Body of pancreas (tissue), 4 donors: ENCODE measurements at regions not wholly inside any gene's neighbourhood (a gene's known extent, or its start where the extent isn't known, plus 50 kb on each side); places are given as distances from the start of the nearest gene placed in this dataset.

Source experiments
- ATAC-seq: fragments of 150-250 bp; one replicate; pipeline ENCODE4 v1.9.1; 2016
- DNase-seq, 4 donors: peaks; one replicate each; pipeline ENCODE4 v3.0.0-alpha.2; 2019
- H3K27ac ChIP-seq, 4 donors: fragments of 200-600 bp; sonication (generic); 1 replicate in 3 of 4; 2 replicates in 1 of 4; pipeline versions ENCODE4 v1.5.1 to v1.6.1; 2016 to 2019; ENCODE audit warnings: mild to moderate bottlenecking in 1 of 4, mixed read lengths in 1 of 4, moderate library complexity in 1 of 4
- H3K27me3 ChIP-seq, 2 donors: fragments of 200-600 bp; sonication (generic); one replicate each; pipeline ENCODE4 v1.6.0; 2016; ENCODE audit warnings: mild to moderate bottlenecking in 1 of 2
- H3K36me3 ChIP-seq, 2 donors: fragments of 200-600 bp; sonication (generic); replicated peaks in 1 of 2; 2 replicates each; pipeline ENCODE4 v1.5.1; 2016; ENCODE audit warnings: low read depth in 2 of 2; ENCODE audit not compliant: insufficient read depth in 1 of 2
- H3K4me1 ChIP-seq: fragments of 200-600 bp; sonication (generic); one replicate; pipeline ENCODE4 v1.6.0; 2016
- H3K4me3 ChIP-seq, 2 donors: fragments of 200-600 bp; sonication (generic); 1 replicate in 1 of 2; 2 replicates in 1 of 2; pipeline ENCODE4 v1.5.1; 2016 to 2019
- H3K9me3 ChIP-seq, 3 donors: fragments of 200-600 bp; sonication (generic); 1 replicate in 2 of 3; 2 replicates in 1 of 3; pipeline ENCODE4 v1.5.1; 2016
- POLR2A ChIP-seq, 3 donors: fragments of 450-650 bp; IDR thresholded peaks; one replicate each; pipeline ENCODE4 v1.6.1; 2016; ENCODE audit warnings: antibody characterized with exemption in 3 of 3, mild to moderate bottlenecking in 2 of 3
- WGBS, 2 donors: methylation state at CpG; one replicate each; pipeline ENCODE4 v1.1.5; 2017; 5-methylcytosine and 5-hydroxymethylcytosine counted together
- intact Hi-C: fragments of 100-400 bp; cut with DNase I; formaldehyde crosslinking; loops from one replicate; pipeline ENCODE4 v1.15.1; 2023
- TF ChIP-seq, protein P1 (sequence below), 7 experiments: fragments of 450-650 bp in 4 of 7; fragments of 200-600 bp in 3 of 7; sonication (generic) in 3 of 7; IDR thresholded peaks; one replicate each; pipeline ENCODE4 v1.5.1; 2016 to 2019; ENCODE audit warnings: antibody characterized with exemption in 7 of 7

DNA sequence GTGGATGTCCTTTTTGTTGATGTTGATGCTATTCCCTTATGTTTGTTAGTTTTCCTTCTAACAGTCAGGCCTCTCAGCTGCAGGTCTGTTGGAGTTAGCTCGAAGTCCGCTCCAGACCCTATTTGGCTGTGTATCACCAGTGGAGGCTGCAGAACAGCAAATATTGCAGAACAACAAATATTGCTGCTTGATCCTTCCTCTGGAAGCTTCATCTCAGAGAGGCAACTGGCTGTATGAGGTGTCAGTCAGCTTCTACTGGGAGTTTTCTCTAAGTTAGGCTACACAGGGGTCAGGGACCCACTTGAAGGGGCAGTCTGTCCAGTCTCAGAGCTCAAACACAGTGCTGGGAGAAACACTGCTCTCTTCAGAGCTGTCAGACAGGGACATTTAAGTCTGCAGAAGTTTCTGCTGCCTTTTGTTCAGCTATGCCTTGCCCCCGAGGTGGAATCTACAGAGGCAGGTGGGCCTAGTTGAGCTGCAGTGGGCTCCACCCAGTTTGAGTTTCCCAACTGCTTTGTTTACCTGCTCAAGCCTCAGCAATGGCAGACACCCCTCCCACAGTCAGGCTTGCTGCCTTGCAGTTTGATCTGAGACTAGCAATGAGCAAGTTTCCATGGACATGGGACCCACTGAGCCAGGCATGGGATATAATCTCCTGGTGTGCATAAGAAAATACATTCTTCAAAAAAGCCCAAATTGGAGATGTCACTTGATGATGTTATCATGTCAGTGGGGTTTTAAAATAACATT is 99.5 kb downstream of the KDM5D start:
- no peaks in the 10 kb centered on the region for H3K27me3 ChIP-seq
- DNase-seq (no peak), ATAC-seq (no peak)
- no peaks in the 10 kb centered on the region for H3K36me3 ChIP-seq
- no peak for TF ChIP-seq POLR2A (IDR thresholded peaks at IDR 0.05)
- TF ChIP-seq, protein P1, sequence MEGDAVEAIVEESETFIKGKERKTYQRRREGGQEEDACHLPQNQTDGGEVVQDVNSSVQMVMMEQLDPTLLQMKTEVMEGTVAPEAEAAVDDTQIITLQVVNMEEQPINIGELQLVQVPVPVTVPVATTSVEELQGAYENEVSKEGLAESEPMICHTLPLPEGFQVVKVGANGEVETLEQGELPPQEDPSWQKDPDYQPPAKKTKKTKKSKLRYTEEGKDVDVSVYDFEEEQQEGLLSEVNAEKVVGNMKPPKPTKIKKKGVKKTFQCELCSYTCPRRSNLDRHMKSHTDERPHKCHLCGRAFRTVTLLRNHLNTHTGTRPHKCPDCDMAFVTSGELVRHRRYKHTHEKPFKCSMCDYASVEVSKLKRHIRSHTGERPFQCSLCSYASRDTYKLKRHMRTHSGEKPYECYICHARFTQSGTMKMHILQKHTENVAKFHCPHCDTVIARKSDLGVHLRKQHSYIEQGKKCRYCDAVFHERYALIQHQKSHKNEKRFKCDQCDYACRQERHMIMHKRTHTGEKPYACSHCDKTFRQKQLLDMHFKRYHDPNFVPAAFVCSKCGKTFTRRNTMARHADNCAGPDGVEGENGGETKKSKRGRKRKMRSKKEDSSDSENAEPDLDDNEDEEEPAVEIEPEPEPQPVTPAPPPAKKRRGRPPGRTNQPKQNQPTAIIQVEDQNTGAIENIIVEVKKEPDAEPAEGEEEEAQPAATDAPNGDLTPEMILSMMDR (IDR thresholded peaks at IDR 0.05): no peak
- WGBS, 2 donors: 61 to 79% methylated on average over 2 to 3 of the region's 3 CpGs
- no peaks in the 10 kb centered on the region for H3K9me3 ChIP-seq
- no peaks in the 10 kb centered on the region for H3K4me1 ChIP-seq
- intact Hi-C loops: no loop called here
- no peak overlapping the region for H3K4me3 ChIP-seq
- no peak overlapping the region for H3K27ac ChIP-seq

GRCh38 chrY:19637651-19638347 is 106.7 kb downstream of the KDM5D start:
- Histone ChIP-seq H3K4me3 (no peak overlapping the region), H3K27me3 (no peaks in the 10 kb centered on the region), H3K36me3 (no peaks in the 10 kb centered on the region), H3K27ac (no peak overlapping the region), H3K4me1 (no peaks in the 10 kb centered on the region), H3K9me3 (no peaks in the 10 kb centered on the region)
- DNase-seq (no peak), ATAC-seq (no peak)
- 69 to 73% methylated on average over 2 to 4 of the region's 4 CpGs for WGBS, 2 donors
- TF ChIP-seq POLR2A (IDR thresholded peaks at IDR 0.05): no peak
- TF ChIP-seq, protein P1 (IDR thresholded peaks at IDR 0.05): no peak
- intact Hi-C loops: no loop called here

DNA sequence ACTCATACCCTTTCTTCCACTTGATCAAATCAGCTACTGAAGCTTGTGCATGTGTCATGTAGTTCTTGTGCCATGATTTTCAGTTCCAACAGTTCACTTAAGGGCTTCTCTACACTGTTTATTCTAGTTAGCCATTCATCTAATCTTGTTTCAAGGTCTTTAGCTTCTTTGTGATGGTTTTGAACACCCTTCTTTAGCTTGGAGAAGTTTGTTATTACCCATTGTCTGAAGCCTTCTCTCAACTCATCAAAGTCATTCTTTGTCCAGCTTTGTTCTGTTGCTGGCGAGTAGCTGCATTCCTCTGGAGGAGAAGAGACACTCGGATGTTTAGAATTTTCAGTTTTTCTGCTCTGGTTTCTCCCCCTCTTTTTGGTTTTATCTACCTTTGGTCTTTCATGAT is 115.6 kb downstream of the KDM5D start:
- H3K36me3 ChIP-seq: no peaks in the 10 kb centered on the region
- no peaks in the 10 kb centered on the region for H3K9me3 ChIP-seq
- WGBS, 2 donors: 70 to 81% methylated on average over 2 of the region's 2 CpGs
- H3K27me3 ChIP-seq: no peaks in the 10 kb centered on the region
- H3K4me1 ChIP-seq: no peaks in the 10 kb centered on the region
- no peak overlapping the region for H3K4me3 ChIP-seq
- H3K27ac ChIP-seq: no peak overlapping the region
- TF ChIP-seq, protein P1 (IDR thresholded peaks at IDR 0.05): no peak
- TF ChIP-seq POLR2A (IDR thresholded peaks at IDR 0.05): no peak
- no peak for DNase-seq
- intact Hi-C loops: no loop called here
- ATAC-seq: no peak

DNA sequence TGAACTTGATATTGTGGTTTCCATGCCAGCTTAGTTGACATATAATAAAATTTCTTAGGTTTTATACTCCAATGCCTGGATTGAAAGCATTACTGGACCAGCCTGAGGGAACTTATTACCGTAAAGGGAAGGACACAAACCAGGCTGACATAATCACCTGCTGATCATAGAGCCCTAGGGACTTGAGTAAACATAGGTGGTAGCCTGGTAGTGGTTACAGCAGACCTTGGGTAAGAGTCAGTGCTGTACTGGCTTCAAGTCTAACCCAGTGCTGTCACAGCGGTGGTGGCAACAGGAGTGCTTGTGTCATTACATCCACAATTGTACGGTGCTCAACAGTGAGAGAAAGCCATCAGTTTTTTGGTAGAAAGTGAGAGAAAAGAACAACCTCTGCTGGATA is 122.1 kb downstream of the KDM5D start:
- Histone ChIP-seq H3K4me1 (no peaks in the 10 kb centered on the region), H3K27me3 (no peaks in the 10 kb centered on the region), H3K4me3 (no peak overlapping the region), H3K36me3 (no peaks in the 10 kb centered on the region), H3K9me3 (no peaks in the 10 kb centered on the region), H3K27ac (no peak overlapping the region)
- intact Hi-C loops: no loop called here
- no peak for TF ChIP-seq POLR2A (IDR thresholded peaks at IDR 0.05)
- TF ChIP-seq, protein P1 (IDR thresholded peaks at IDR 0.05): no peak
- DNase-seq (no peak), ATAC-seq (no peak)
- WGBS, 2 donors: 72 to 96% methylated on average over 3 of the region's 3 CpGs
